ENCODE measurements at regions not wholly inside any gene's neighbourhood (a gene's known extent, or its start where the extent isn't known, plus 50 kb on each side); places are given as distances from the start of the nearest gene placed in this dataset.
"Not testable (repeated sequence)": the region's sequence is repeated elsewhere in the genome, so short reads cannot be mapped to it uniquely, and the experiment has no call there.

DNA sequence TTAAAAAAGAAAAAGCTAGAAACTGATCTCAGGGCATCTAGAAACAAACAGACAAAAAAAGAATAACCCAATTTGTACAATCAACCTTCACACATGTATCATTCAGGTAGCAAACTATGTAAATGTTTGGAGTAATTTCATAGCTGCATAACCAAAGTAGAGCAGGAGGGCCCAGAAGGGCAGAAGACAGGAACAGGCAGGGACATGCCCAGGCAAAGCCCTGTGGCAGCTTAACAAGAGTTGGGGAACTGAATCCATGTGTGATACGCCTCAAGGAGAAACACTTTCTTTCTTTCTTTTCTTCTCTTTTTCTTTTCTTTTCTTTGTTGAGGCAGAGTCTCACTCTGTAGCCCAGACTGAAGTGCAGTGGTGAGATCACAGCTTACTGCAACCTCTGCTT lies 390.4 kb upstream of the ANKRD20A1 start:
- not testable (repeated sequence) for TF ChIP-seq CTCF, POLR2A, POLR2AphosphoS5 (IDR thresholded peaks at IDR 0.05)

All from prostate gland (tissue), 2 donors.